K562 (cell line): ENCODE measurements at regions not wholly inside any gene's neighbourhood (a gene's known extent, or its start where the extent isn't known, plus 50 kb on each side); places are given as distances from the start of the nearest gene placed in this dataset.

Experiments
- ATAC-seq: fragments of 200-7000 bp; cut with Tn5 transposase; 3 replicates; pipeline ENCODE4 v1.9.1; 2020; ENCODE audit warnings: moderate library complexity
- BruUV-seq: library from RNA; stranded (reverse); fragments of 400-500 nt; replicated peaks from 2 replicates; lab custom pipeline; 2021; lab: Mats Ljungman, UMichigan
- CTCF ChIA-PET: fragments of 300-600 bp; formaldehyde crosslinking; extraction: SDS; loops from one replicate; lab custom pipeline; 2021; ENCODE audit warnings: low intra/inter-chr PET ratio; lab: Yijun Ruan, JAX
- POLR2A ChIA-PET: fragments of 300-600, 350-650 bp; sonication (Branson Sonifier 250); formaldehyde crosslinking; extraction: SDS; loops from one replicate; lab custom pipeline; 2021; ENCODE audit warnings: antibody characterized with exemption, inconsistent platforms; lab: Yijun Ruan, JAX
- DNase-seq, 4 experiments: peaks; one replicate each; pipeline versions ENCODE4 v3.0.0 to v3.0.0-alpha.2; 2011 to 2018; ENCODE audit warnings: low spot score in 3 of 4, mixed read lengths in 3 of 4; ENCODE audit errors: extremely low read depth in 1 of 4
- FAIRE-seq: peaks from 2 replicates; lab custom pipeline; 2011; peaks lifted over from hg19 to GRCh38; lab: Jason Lieb, UNC
- H2AFZ ChIP-seq: 2 replicates; pipeline ENCODE4 v1.6.0; 2011; ENCODE audit warnings: low read depth, low read length, control low read depth, inconsistent platforms
- H3K27ac ChIP-seq: fragments of 200-600 bp; 3 replicates; pipeline ENCODE4 v1.8.0; 2011; ENCODE audit warnings: low read depth, mild to moderate bottlenecking, control low read depth, inconsistent platforms, low read length, moderate library complexity, mixed read lengths; ENCODE audit errors: extremely low read depth
- H3K27me3 ChIP-seq, 2 experiments: fragments of 300-600 bp in 1 of 2; 2 replicates in 1 of 2; 3 replicates in 1 of 2; pipeline versions ENCODE4 v1.6.0 to v1.8.0; 2011; ENCODE audit warnings: inconsistent platforms in 2 of 2, low read length in 2 of 2, mild to moderate bottlenecking in 1 of 2, mixed read lengths in 1 of 2, moderate library complexity in 1 of 2; ENCODE audit not compliant: control insufficient read depth in 2 of 2, insufficient read depth in 2 of 2
- H3K36me3 ChIP-seq: fragments of 300-600 bp; 3 replicates; pipeline ENCODE4 v1.8.0; 2011; ENCODE audit warnings: mild to moderate bottlenecking, low read length, inconsistent platforms; ENCODE audit not compliant: control insufficient read depth, insufficient read depth
- H3K4me1 ChIP-seq, 2 experiments: fragments of 200-600 bp in 1 of 2; replicated peaks in 1 of 2; 2 replicates in 1 of 2; 3 replicates in 1 of 2; pipeline versions ENCODE4 v1.5.1 to v1.8.0; 2011; ENCODE audit warnings: inconsistent platforms in 2 of 2, low read length in 2 of 2, mild to moderate bottlenecking in 1 of 2, mixed read lengths in 1 of 2, moderate library complexity in 1 of 2; ENCODE audit not compliant: control insufficient read depth in 2 of 2, insufficient read depth in 2 of 2
- H3K4me2 ChIP-seq: 2 replicates; pipeline ENCODE4 v1.6.1; 2011; ENCODE audit warnings: low read length, control low read depth, inconsistent platforms, mixed read lengths; ENCODE audit not compliant: insufficient read depth
- H3K4me3 ChIP-seq: fragments of 200-600 bp; sonication (generic), shearing (Covaris generic); 2 replicates; pipeline ENCODE4 v1.5.1; 2016; ENCODE audit warnings: control low read depth, inconsistent platforms
- H3K79me2 ChIP-seq: fragments of 200-600 bp; 3 replicates; pipeline ENCODE4 v1.8.0; 2011; ENCODE audit warnings: low read length, inconsistent platforms; ENCODE audit not compliant: control insufficient read depth, insufficient read depth
- H3K9ac ChIP-seq, 2 experiments: 2 replicates each; pipeline versions ENCODE4 v1.6.0 to v1.6.1; 2011; ENCODE audit warnings: low read depth in 2 of 2, low read length in 2 of 2, control low read depth in 1 of 2, inconsistent platforms in 1 of 2, mild to moderate bottlenecking in 1 of 2, mixed read lengths in 1 of 2; ENCODE audit not compliant: insufficient read depth in 1 of 2
- H3K9me1 ChIP-seq: one replicate; pipeline ENCODE4 v1.6.0; 2011; ENCODE audit warnings: inconsistent platforms, mild to moderate bottlenecking, low read length, moderate library complexity; ENCODE audit not compliant: control insufficient read depth, insufficient read depth
- H3K9me3 ChIP-seq: replicated peaks from 2 replicates; pipeline ENCODE4 v1.5.1; 2011; ENCODE audit warnings: low read depth, low read length, inconsistent platforms; ENCODE audit not compliant: control insufficient read depth, insufficient read depth
- H4K20me1 ChIP-seq: replicated peaks from 2 replicates; pipeline ENCODE4 v1.6.1; 2011; ENCODE audit warnings: low read length, inconsistent platforms, mixed read lengths; ENCODE audit not compliant: control insufficient read depth, insufficient read depth
- MYC ChIP-seq, 2 experiments: fragments of 250-450 bp in 1 of 2; sonication (Bioruptor Pico) in 1 of 2; IDR thresholded peaks; 2 replicates each; pipeline versions ENCODE4 v1.5.1 to v1.6.1; 2012 to 2021; ENCODE audit warnings: low read depth in 2 of 2, borderline replicate concordance in 1 of 2, improper control_type of control experiment in 1 of 2, low read length in 1 of 2, mild to moderate bottlenecking in 1 of 2, moderate library complexity in 1 of 2
- SAP30 ChIP-seq: fragments of 200-600 bp; sonication (generic); IDR thresholded peaks from 2 replicates; pipeline ENCODE4 v1.6.1; 2012; ENCODE audit warnings: borderline replicate concordance, low read depth, mild to moderate bottlenecking, moderate library complexity, low read length, control low read depth, inconsistent platforms; ENCODE audit not compliant: insufficient read depth, poor library complexity, severe bottlenecking
- TAL1 ChIP-seq: fragments of 450-650 bp; IDR thresholded peaks from 2 replicates; pipeline ENCODE4 v1.6.1; 2016; ENCODE audit warnings: mild to moderate bottlenecking
- ZNF134 ChIP-seq: fragments of 250-450 bp; sonication (Bioruptor Pico); conservative IDR thresholded peaks from 2 replicates; pipeline ENCODE4 v1.4.0; 2020
- ZNF140 ChIP-seq: fragments of 250-450 bp; sonication (Bioruptor Pico); IDR thresholded peaks from 2 replicates; pipeline ENCODE4 v1.8.0; 2021; ENCODE audit warnings: moderate library complexity, mild to moderate bottlenecking, inconsistent platforms
- ZNF224 ChIP-seq: sonication (generic); formaldehyde crosslinking; IDR thresholded peaks from 2 replicates; pipeline ENCODE4 v1.8.0; 2022; ENCODE audit warnings: mild to moderate bottlenecking, missing genetic modification reagents
- ZNF239 ChIP-seq: fragments of 250-450 bp; sonication (Bioruptor Pico); IDR thresholded peaks from 2 replicates; pipeline ENCODE4 v1.4.0; 2020; ENCODE audit warnings: mild to moderate bottlenecking
- ZNF551 ChIP-seq: fragments of 250-450 bp; sonication (Bioruptor Pico); IDR thresholded peaks from 2 replicates; pipeline ENCODE4 v1.5.0; 2021; ENCODE audit warnings: mild to moderate bottlenecking, moderate library complexity
- WGBS: fragments of 100-300 bp; shearing (Covaris generic); methylation state at CpG from one replicate; pipeline ENCODE4 v1.1.6; 2016; ENCODE audit warnings: low coverage, mixed read lengths; ENCODE audit not compliant: insufficient coverage; ENCODE audit errors: missing lambda C conversion rate; 5-methylcytosine and 5-hydroxymethylcytosine counted together
- in situ Hi-C: fragments of 300-500 bp; cut with MboI; formaldehyde crosslinking; loops from 4 replicates; pipeline ENCODE4 v1.15.0; 2018; ENCODE audit warnings: inconsistent platforms, mixed read lengths
- intact Hi-C: fragments of 100-400 bp; cut with micrococcal nuclease; formaldehyde crosslinking; loops from 2 replicates; pipeline ENCODE4 v1.14.2; 2022
- TF ChIP-seq, protein P1 (sequence below): fragments of 450-650 bp; IDR thresholded peaks from 2 replicates; pipeline ENCODE4 v1.7.0; 2016; ENCODE audit warnings: borderline replicate concordance
- TF ChIP-seq, protein P2 (sequence below): fragments of 250-450 bp; sonication (Bioruptor Pico); IDR thresholded peaks from 2 replicates; pipeline ENCODE4 v1.5.0; 2021; ENCODE audit warnings: mild to moderate bottlenecking, moderate library complexity

DNA sequence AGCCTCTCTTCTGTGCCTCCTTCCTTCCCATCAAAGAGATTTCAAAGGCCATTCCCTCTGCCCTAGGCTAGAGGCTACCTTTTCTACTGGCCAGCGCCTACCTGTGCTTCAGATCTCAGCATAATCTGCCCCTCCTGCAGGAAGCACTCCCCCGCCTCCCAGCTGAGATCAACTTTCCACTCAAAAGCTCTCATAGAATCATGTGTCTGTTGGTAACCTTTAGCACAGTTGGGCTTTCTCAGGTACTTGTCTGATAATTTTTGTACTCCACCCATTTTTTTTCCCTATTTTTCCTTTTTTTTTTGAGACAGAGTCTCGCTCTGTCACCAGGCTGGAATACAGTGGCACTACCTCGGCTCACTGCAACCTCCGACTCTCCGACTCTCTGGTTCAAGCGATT, 231.0 kb upstream of the PRSS58 start:
- no peak overlapping the region for H2AFZ ChIP-seq
- no peak overlapping the region for H3K27ac ChIP-seq
- ATAC-seq (no peak), DNase-seq (no peak), FAIRE-seq (no peak)
- in situ Hi-C loops = no loop called here
- H3K9me3 ChIP-seq = no peaks in the 10 kb centered on the region
- H3K4me3 ChIP-seq = no peak overlapping the region
- no TSS peak for BruUV-seq
- no peak overlapping the region for H3K4me2 ChIP-seq
- peaks cover 0 to 9% of the 10 kb centered on the region in 2 experiments; a peak in 2 of 5 replicates for H3K27me3 ChIP-seq
- ChIA-PET POLR2A (no interaction called here), CTCF (no interaction called here)
- no peaks in the 10 kb centered on the region for H3K4me1 ChIP-seq
- no peak overlapping the region for H3K9ac ChIP-seq
- H4K20me1 ChIP-seq = no peaks in the 10 kb centered on the region
- TF ChIP-seq ZNF551 (CRISPR knock-in tag) = no peak
- no peak for TF ChIP-seq ZNF224
- TF ChIP-seq TAL1 = no peak
- TF ChIP-seq ZNF134 (CRISPR knock-in tag) = no peak
- TF ChIP-seq ZNF140 (CRISPR knock-in tag) = no peak
- TF ChIP-seq, all 486 proteins: peak for 0
- intact Hi-C loops = no loop called here
- Histone ChIP-seq H3K36me3 (no peaks in the 10 kb centered on the region), H3K9me1 (peaks cover 6% of the 10 kb centered on the region), H3K79me2 (no peaks in the 10 kb centered on the region)
- under 1% methylated on average over 7 of the region's 7 CpGs for WGBS

DNA sequence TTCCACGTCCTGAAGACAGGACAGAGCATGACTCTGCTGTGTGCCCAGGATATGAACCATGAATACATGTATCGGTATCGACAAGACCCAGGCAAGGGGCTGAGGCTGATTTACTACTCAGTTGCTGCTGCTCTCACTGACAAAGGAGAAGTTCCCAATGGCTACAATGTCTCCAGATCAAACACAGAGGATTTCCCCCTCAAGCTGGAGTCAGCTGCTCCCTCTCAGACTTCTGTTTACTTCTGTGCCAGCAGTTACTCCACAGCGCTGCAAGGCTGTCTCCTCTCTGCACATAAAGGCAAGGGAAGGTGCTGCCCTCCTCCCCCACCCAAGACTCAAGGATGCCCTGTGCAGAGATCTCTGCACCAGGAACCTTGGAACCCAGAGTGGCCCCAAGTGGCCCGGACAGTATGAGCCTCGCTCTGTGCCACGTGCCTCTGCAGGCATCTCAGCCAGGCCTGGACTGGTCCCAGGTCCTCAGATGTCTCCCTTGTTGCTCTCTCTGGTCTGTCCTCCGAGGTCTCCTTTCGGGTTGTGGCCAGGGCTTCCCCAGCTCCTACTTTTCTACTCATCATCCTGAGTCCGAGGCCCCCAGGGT, 230.3 kb upstream of the PRSS58 start:
- H3K9me1 ChIP-seq = peaks cover 6% of the 10 kb centered on the region
- H3K9me3 ChIP-seq = no peaks in the 10 kb centered on the region
- H3K4me1 ChIP-seq = no peaks in the 10 kb centered on the region
- H4K20me1 ChIP-seq = no peaks in the 10 kb centered on the region
- intact Hi-C loops = no loop called here
- no peaks in the 10 kb centered on the region for H3K79me2 ChIP-seq
- no peak overlapping the region for H3K9ac ChIP-seq
- H3K36me3 ChIP-seq = no peaks in the 10 kb centered on the region
- WGBS = 1% methylated on average over 10 of the region's 10 CpGs
- H2AFZ ChIP-seq = no peak overlapping the region
- ChIA-PET CTCF (no interaction called here), POLR2A (interaction anchor here (0.6 kb wide), 1 partner anchor 27 kb away, joined by 3 read pairs; no protein-coding TSS in a partner anchor)
- H3K4me2 ChIP-seq = no peak overlapping the region
- H3K27ac ChIP-seq = no peak overlapping the region
- no peak overlapping the region for H3K4me3 ChIP-seq
- in situ Hi-C loops = no loop called here
- H3K27me3 ChIP-seq = peaks cover 0 to 9% of the 10 kb centered on the region in 2 experiments; a peak in 2 of 5 replicates
- no peak for FAIRE-seq
- no TSS peak for BruUV-seq
- no peak for ATAC-seq
- DNase-seq = no peak
- no peak for TF ChIP-seq SAP30
- TF ChIP-seq, protein P1, sequence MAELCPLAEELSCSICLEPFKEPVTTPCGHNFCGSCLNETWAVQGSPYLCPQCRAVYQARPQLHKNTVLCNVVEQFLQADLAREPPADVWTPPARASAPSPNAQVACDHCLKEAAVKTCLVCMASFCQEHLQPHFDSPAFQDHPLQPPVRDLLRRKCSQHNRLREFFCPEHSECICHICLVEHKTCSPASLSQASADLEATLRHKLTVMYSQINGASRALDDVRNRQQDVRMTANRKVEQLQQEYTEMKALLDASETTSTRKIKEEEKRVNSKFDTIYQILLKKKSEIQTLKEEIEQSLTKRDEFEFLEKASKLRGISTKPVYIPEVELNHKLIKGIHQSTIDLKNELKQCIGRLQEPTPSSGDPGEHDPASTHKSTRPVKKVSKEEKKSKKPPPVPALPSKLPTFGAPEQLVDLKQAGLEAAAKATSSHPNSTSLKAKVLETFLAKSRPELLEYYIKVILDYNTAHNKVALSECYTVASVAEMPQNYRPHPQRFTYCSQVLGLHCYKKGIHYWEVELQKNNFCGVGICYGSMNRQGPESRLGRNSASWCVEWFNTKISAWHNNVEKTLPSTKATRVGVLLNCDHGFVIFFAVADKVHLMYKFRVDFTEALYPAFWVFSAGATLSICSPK = no peak
- TF ChIP-seq ZNF239 = no peak
- no peak for TF ChIP-seq MYC (IDR thresholded peaks at IDR 0.05; ENCODE audit: low read depth, low read length)
- no peak for TF ChIP-seq MYC (CRISPR knock-in tag; IDR thresholded peaks at IDR 0.05; ENCODE audit: borderline replicate concordance, low read depth)
- TF ChIP-seq, protein P2, sequence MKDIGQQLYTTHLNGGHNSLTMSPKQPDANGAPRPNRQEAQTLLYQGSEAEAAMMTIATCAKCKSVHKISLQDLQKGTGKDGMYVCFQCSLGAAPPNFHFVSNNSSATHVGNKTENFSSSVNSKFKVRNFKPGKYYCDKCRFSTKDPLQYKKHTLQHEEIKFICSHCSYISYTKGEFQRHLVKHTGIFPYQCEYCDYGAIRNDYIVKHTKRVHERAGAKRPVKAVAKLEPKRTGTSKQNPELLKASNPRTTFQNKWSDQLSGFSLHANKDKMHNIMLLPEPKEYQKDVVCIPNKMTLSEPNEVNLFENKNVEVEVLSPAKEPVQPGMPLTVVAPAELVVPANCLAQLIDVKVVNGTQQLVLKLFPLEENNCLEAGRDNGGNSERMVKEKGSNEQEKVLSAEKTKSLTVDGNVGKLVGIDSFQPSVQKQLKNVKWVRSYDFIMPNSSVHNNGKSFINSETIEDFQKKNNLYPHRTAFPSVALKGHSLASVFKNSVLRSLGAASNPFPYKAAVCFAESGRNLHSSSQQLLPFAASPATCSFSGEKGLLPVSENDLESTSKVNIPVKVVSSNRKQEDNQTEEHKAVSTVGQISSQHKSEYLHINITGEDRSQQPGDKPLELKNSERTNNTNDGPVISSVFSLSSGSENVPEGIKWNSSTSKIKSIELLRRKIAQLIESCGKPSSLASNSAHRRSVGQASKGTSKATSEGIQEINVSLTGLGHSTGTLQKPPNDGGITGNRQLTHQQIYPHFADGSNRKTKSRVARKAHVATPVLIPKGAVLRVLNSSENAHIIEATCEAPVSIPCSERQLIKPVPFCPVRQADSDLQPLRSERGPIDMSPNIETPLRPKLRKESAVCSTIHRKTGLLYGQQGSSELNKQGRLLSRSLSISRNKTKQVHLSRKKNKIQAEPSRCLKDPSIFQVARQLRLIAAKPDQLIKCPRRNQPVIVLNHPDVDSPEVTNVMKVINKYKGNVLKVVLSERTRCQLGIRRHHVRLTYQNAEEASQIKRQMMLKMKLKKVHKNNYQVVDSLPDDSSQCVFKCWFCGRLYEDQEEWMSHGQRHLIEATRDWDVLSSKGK (CRISPR knock-in tag) = no peak
